MM.1S (cell line): ENCODE measurements at regions not wholly inside any gene's neighbourhood (a gene's known extent, or its start where the extent isn't known, plus 50 kb on each side); places are given as distances from the start of the nearest gene placed in this dataset.

Experiments used
- EZH2 ChIP-seq: fragments of 300-600 bp; sonication (generic); optimal IDR thresholded peaks from 2 replicates; pipeline ENCODE3; 2017; ENCODE audit warnings: low read depth, mild to moderate bottlenecking, antibody characterized with exemption, low read length, mixed read lengths
- EZH2phosphoT487 ChIP-seq: fragments of 300-600 bp; sonication (generic); IDR thresholded peaks from 2 replicates; pipeline ENCODE4 v1.6.1; 2018; ENCODE audit warnings: antibody characterized with exemption, low read length
- TF ChIP-seq, protein P1 (sequence below): fragments of 300-600 bp; sonication (generic); IDR thresholded peaks from 2 replicates; pipeline ENCODE4 v1.5.1; 2016; ENCODE audit warnings: antibody characterized with exemption, low read length, mixed read lengths

DNA sequence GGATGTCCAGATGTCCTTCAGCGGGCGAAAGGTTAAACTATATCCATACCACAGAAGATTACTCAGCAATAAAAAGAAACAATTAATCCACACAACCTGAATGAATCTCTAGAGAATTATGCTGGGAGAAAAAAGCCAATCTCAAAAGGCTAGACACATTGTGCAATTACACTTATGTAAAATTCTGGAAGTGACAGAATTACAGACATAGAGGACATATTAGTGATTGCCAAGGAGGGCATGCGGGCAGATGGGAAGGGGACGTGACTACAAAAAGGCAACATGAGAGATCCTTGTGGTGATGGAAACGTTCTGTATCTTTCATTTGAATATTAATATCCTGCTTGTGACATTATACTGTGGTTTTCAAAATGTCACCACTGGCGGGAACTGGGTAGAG, 103.5 kb upstream of the BMAL1 start:
- TF ChIP-seq, protein P1, sequence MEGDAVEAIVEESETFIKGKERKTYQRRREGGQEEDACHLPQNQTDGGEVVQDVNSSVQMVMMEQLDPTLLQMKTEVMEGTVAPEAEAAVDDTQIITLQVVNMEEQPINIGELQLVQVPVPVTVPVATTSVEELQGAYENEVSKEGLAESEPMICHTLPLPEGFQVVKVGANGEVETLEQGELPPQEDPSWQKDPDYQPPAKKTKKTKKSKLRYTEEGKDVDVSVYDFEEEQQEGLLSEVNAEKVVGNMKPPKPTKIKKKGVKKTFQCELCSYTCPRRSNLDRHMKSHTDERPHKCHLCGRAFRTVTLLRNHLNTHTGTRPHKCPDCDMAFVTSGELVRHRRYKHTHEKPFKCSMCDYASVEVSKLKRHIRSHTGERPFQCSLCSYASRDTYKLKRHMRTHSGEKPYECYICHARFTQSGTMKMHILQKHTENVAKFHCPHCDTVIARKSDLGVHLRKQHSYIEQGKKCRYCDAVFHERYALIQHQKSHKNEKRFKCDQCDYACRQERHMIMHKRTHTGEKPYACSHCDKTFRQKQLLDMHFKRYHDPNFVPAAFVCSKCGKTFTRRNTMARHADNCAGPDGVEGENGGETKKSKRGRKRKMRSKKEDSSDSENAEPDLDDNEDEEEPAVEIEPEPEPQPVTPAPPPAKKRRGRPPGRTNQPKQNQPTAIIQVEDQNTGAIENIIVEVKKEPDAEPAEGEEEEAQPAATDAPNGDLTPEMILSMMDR: no peak
- TF ChIP-seq EZH2: no peak
- no peak for TF ChIP-seq EZH2phosphoT487
